A549 (cell line): ENCODE measurements at regions not wholly inside any gene's neighbourhood (a gene's known extent, or its start where the extent isn't known, plus 50 kb on each side); places are given as distances from the start of the nearest gene placed in this dataset.

Experiments used
- ATAC-seq, 2 experiments: fragments of 200-7000 bp in 1 of 2; fragments of >200 bp in 1 of 2; cut with Nextera tagmentation in 1 of 2; cut with Tn5 transposase in 1 of 2; 3 replicates each; pipeline versions ENCODE4 v1.8.0 to v1.9.1; 2018 to 2020; ENCODE audit warnings: mild to moderate bottlenecking in 1 of 2, moderate library complexity in 1 of 2
- CTCF ChIA-PET: fragments of 300-600 bp; sonication (Branson Sonifier 250); formaldehyde crosslinking; extraction: SDS; loops from one replicate; lab custom pipeline; 2021; ENCODE audit warnings: antibody characterized with exemption, inconsistent platforms; lab: Yijun Ruan, JAX
- POLR2A ChIA-PET: fragments of 350-600 bp; formaldehyde crosslinking; extraction: SDS; loops from one replicate; lab custom pipeline; 2021; ENCODE audit warnings: antibody characterized with exemption, inconsistent platforms; lab: Yijun Ruan, JAX
- DNase-seq, 2 experiments: peaks; one replicate each; pipeline versions ENCODE4 v3.0.0 to v3.0.0-alpha.2; 2011 to 2016; ENCODE audit warnings: low read depth in 1 of 2, low spot score in 1 of 2
- FAIRE-seq: peaks from 2 replicates; lab custom pipeline; 2011; peaks lifted over from hg19 to GRCh38; lab: Jason Lieb, UNC
- H3K27ac ChIP-seq, 2 experiments: fragments of >200 bp; sonication (Bioruptor Twin); formaldehyde crosslinking; 3 replicates each; pipeline ENCODE4 v1.5.1; 2016 to 2017
- H3K4me1 ChIP-seq: fragments of >200 bp; sonication (Bioruptor Twin); formaldehyde crosslinking; 3 replicates; pipeline ENCODE4 v1.6.1; 2016
- H3K4me2 ChIP-seq: fragments of >200 bp; sonication (Bioruptor Twin); formaldehyde crosslinking; 3 replicates; pipeline ENCODE4 v1.6.1; 2016
- H3K4me3 ChIP-seq: fragments of >200 bp; sonication (Bioruptor Twin); formaldehyde crosslinking; 3 replicates; pipeline ENCODE4 v1.5.1; 2016
- H3K9me3 ChIP-seq: fragments of >200 bp; sonication (Bioruptor Twin); formaldehyde crosslinking; 3 replicates; pipeline ENCODE4 v1.6.1; 2016
- BCL3 ChIP-seq: fragments of >200 bp; sonication (Bioruptor Twin); formaldehyde crosslinking; IDR thresholded peaks from 3 replicates; pipeline ENCODE4 v1.6.1; 2016
- BHLHE40 ChIP-seq: IDR thresholded peaks from 2 replicates; pipeline ENCODE4 v1.6.1; 2012; ENCODE audit warnings: low read depth, low read length, inconsistent platforms
- CTCF ChIP-seq: fragments of >200 bp; sonication (Bioruptor Twin); formaldehyde crosslinking; IDR thresholded peaks from 3 replicates; pipeline ENCODE4 v1.5.1; 2016
- EHMT2 ChIP-seq: fragments of 200-600 bp; sonication (generic); IDR thresholded peaks from 2 replicates; pipeline ENCODE4 v1.6.1; 2016; ENCODE audit warnings: antibody characterized with exemption, low read depth, mild to moderate bottlenecking, moderate library complexity
- FOSB ChIP-seq: fragments of 250-450 bp; sonication (Bioruptor Pico); IDR thresholded peaks from 2 replicates; pipeline ENCODE4 v1.5.0; 2020; ENCODE audit warnings: mild to moderate bottlenecking, moderate library complexity
- FOSL2 ChIP-seq, 2 experiments: fragments of 450-650 bp in 1 of 2; fragments of >200 bp in 1 of 2; sonication (Bioruptor Twin) in 1 of 2; formaldehyde crosslinking; IDR thresholded peaks; 2 replicates each; pipeline versions ENCODE4 v1.5.0 to v1.6.1; 2016 to 2020; ENCODE audit warnings: mild to moderate bottlenecking in 1 of 2, moderate library complexity in 1 of 2
- GATA3 ChIP-seq: IDR thresholded peaks from 2 replicates; pipeline ENCODE4 v1.6.1; 2012; ENCODE audit warnings: borderline replicate concordance
- HMGXB4 ChIP-seq: fragments of 250-450 bp; sonication (Bioruptor Pico); IDR thresholded peaks from 2 replicates; pipeline ENCODE4 v1.5.0; 2021; ENCODE audit warnings: mild to moderate bottlenecking, moderate library complexity, borderline replicate concordance
- HOXB13 ChIP-seq: fragments of 250-450 bp; sonication (Bioruptor Pico); IDR thresholded peaks from 2 replicates; pipeline ENCODE4 v1.5.0; 2020; ENCODE audit warnings: low read depth, mild to moderate bottlenecking, moderate library complexity
- JUN ChIP-seq, 2 experiments: fragments of >200 bp; sonication (Bioruptor Twin); formaldehyde crosslinking; IDR thresholded peaks; 2 replicates in 1 of 2; 3 replicates in 1 of 2; pipeline ENCODE4 v1.6.1; 2016 to 2017
- JUNB ChIP-seq: fragments of >200 bp; sonication (Bioruptor Twin); formaldehyde crosslinking; IDR thresholded peaks from 2 replicates; pipeline ENCODE4 v1.6.1; 2016
- MAX ChIP-seq: IDR thresholded peaks from 2 replicates; pipeline ENCODE4 v1.6.1; 2012
- NR3C1 ChIP-seq: fragments of >200 bp; sonication (Bioruptor Twin); formaldehyde crosslinking; IDR thresholded peaks from 3 replicates; pipeline ENCODE4 v1.6.1; 2017
- PHF8 ChIP-seq: fragments of 200-600 bp; sonication (generic); IDR thresholded peaks from 2 replicates; pipeline ENCODE4 v1.6.1; 2016; ENCODE audit warnings: low read depth, mild to moderate bottlenecking, antibody characterized with exemption, moderate library complexity, borderline replicate concordance
- RARB ChIP-seq: fragments of 250-450 bp; sonication (Bioruptor Pico); IDR thresholded peaks from 2 replicates; pipeline ENCODE4 v1.8.0; 2021; ENCODE audit warnings: mild to moderate bottlenecking, moderate library complexity
- RFX5 ChIP-seq: fragments of 450-650 bp; IDR thresholded peaks from 2 replicates; pipeline ENCODE4 v1.7.1; 2014; ENCODE audit warnings: antibody characterized with exemption, mild to moderate bottlenecking, moderate library complexity
- RNF2 ChIP-seq: fragments of 200-600 bp; sonication (generic); IDR thresholded peaks from 2 replicates; pipeline ENCODE4 v1.6.1; 2016; ENCODE audit warnings: low read depth, mild to moderate bottlenecking, antibody characterized with exemption, moderate library complexity, borderline replicate concordance
- SMC3 ChIP-seq: fragments of >200 bp; sonication (Bioruptor Twin); formaldehyde crosslinking; IDR thresholded peaks from 3 replicates; pipeline ENCODE4 v1.6.1; 2018; ENCODE audit warnings: inconsistent platforms
- TFCP2L1 ChIP-seq: fragments of 250-450 bp; sonication (Bioruptor Pico); IDR thresholded peaks from 2 replicates; pipeline ENCODE4 v1.5.0; 2021; ENCODE audit warnings: mild to moderate bottlenecking
- TP53 ChIP-seq: fragments of 250-450 bp; sonication (Bioruptor Pico); IDR thresholded peaks from 2 replicates; pipeline ENCODE4 v1.5.0; 2021; ENCODE audit warnings: mild to moderate bottlenecking, moderate library complexity
- USF2 ChIP-seq: fragments of 450-650 bp; IDR thresholded peaks from 2 replicates; pipeline ENCODE4 v1.6.1; 2014; ENCODE audit warnings: antibody characterized with exemption
- WGBS: methylation state at CpG from one replicate; pipeline ENCODE4 v1.1.6; 2017; ENCODE audit errors: missing lambda C conversion rate; 5-methylcytosine and 5-hydroxymethylcytosine counted together

GRCh38 chr12:41981013-41981412, 163.7 kb downstream of the GXYLT1 start:
- Histone ChIP-seq H3K4me1 (peaks cover 51% of the 10 kb centered on the region), H3K27ac (no peak overlapping the region; a peak in 1 of 6 replicates), H3K9me3 (no peaks in the 10 kb centered on the region), H3K4me2 (peak overlapping the region; percentile 39; the same call in 2 of the 3 replicates), H3K4me3 (no peak overlapping the region)
- ATAC-seq, result no peak
- ChIA-PET POLR2A (no interaction called here), CTCF (no interaction called here)
- WGBS, result 75% methylated on average over 2 of the region's 2 CpGs
- TF ChIP-seq FOSL2 (IDR thresholded peaks at IDR 0.05) (no peak), FOSL2 (CRISPR knock-in tag; IDR thresholded peaks at IDR 0.05) (no peak), HMGXB4 (CRISPR knock-in tag) (no peak), EHMT2 (no peak), BCL3 (no peak), BHLHE40 (no peak), CTCF (no peak)
- DNase-seq, result no peak
- no peak for FAIRE-seq

- CTCF ChIA-PET, result no interaction called here
- no peak for ATAC-seq
- no peaks in the 10 kb centered on the region for H3K9me3 ChIP-seq
- FAIRE-seq, result no peak
- H3K4me1 ChIP-seq, result peaks cover 51% of the 10 kb centered on the region
- H3K4me3 ChIP-seq, result no peak overlapping the region
- POLR2A ChIA-PET, result no interaction called here
- TF ChIP-seq NR3C1 (no peak), RNF2 (no peak), JUN (IDR thresholded peaks at IDR 0.05) (no peak), TFCP2L1 (no peak), TP53 (CRISPR knock-in tag) (no peak), HOXB13 (no peak), PHF8 (no peak), JUNB (no peak), RFX5 (no peak), FOSB (CRISPR knock-in tag) (no peak), EHMT2 (no peak), MAX (no peak), RARB (no peak), USF2 (no peak), SMC3 (no peak), GATA3 (no peak), BHLHE40 (no peak)
- DNase-seq, result no peak
- peak overlapping the region; percentile 53; the same call in 2 of the 3 replicates for H3K4me2 ChIP-seq
- H3K27ac ChIP-seq, result no peak overlapping the region
- 39% methylated on average over 1 of the region's 1 CpG for WGBS
These were observed 164.3 kb downstream of the GXYLT1 start for GRCh38 chr12:41980390-41980789.
